AG09309 (cell line): ENCODE measurements at regions not wholly inside any gene's neighbourhood (a gene's known extent, or its start where the extent isn't known, plus 50 kb on each side); places are given as distances from the start of the nearest gene placed in this dataset.

Experiments used
- DNase-seq: peaks from one replicate; pipeline ENCODE4 v3.0.0-alpha.2; 2010; ENCODE audit warnings: low read depth
- H3K4me3 ChIP-seq: 2 replicates; pipeline ENCODE4 v1.5.1; 2011; ENCODE audit warnings: mild to moderate bottlenecking, low read depth, low read length, moderate library complexity; ENCODE audit not compliant: control insufficient read depth
- TF ChIP-seq, protein P1 (sequence below): IDR thresholded peaks from 2 replicates; pipeline ENCODE4 v1.5.1; 2011; ENCODE audit warnings: mild to moderate bottlenecking, low read depth, low read length, inconsistent platforms; ENCODE audit not compliant: insufficient read depth, control insufficient read depth; ENCODE audit errors: missing control alignments

DNA sequence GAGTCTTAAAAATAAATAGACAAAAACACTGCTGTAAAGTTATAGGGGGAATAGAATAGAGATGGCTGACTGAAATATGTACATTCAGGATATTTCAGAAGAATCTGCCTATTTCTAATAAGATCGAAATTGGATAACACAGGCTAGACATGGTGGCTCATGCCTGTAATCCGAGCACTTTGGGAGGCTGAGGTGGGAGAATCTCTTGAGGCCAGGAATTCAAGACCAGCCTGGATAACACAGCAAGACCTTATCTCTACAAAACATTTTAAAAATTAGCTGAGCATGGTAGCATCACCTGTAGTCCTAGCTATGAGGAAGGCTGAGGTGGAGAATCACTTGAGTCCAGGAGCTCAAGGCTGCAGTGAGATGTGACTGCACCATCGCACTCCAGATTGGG, 146.6 kb upstream of the CCDC150 start:
- H3K4me3 ChIP-seq: no peak overlapping the region
- TF ChIP-seq, protein P1, sequence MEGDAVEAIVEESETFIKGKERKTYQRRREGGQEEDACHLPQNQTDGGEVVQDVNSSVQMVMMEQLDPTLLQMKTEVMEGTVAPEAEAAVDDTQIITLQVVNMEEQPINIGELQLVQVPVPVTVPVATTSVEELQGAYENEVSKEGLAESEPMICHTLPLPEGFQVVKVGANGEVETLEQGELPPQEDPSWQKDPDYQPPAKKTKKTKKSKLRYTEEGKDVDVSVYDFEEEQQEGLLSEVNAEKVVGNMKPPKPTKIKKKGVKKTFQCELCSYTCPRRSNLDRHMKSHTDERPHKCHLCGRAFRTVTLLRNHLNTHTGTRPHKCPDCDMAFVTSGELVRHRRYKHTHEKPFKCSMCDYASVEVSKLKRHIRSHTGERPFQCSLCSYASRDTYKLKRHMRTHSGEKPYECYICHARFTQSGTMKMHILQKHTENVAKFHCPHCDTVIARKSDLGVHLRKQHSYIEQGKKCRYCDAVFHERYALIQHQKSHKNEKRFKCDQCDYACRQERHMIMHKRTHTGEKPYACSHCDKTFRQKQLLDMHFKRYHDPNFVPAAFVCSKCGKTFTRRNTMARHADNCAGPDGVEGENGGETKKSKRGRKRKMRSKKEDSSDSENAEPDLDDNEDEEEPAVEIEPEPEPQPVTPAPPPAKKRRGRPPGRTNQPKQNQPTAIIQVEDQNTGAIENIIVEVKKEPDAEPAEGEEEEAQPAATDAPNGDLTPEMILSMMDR: no peak
- DNase-seq: no peak

- TF ChIP-seq, protein P1: no peak
- no peak overlapping the region for H3K4me3 ChIP-seq
- no peak for DNase-seq
These were observed 140.6 kb upstream of the CCDC150 start for GRCh38 chr2:196498962-196499361.

- no peak overlapping the region for H3K4me3 ChIP-seq
- TF ChIP-seq, protein P1: no peak
- DNase-seq: no peak
These were observed 139.8 kb upstream of the CCDC150 start for GRCh38 chr2:196499686-196500085.

- DNase-seq: no peak
- TF ChIP-seq, protein P1: no peak
- H3K4me3 ChIP-seq: no peak overlapping the region
These were observed 138.7 kb upstream of the CCDC150 start for GRCh38 chr2:196500686-196501431.

DNA sequence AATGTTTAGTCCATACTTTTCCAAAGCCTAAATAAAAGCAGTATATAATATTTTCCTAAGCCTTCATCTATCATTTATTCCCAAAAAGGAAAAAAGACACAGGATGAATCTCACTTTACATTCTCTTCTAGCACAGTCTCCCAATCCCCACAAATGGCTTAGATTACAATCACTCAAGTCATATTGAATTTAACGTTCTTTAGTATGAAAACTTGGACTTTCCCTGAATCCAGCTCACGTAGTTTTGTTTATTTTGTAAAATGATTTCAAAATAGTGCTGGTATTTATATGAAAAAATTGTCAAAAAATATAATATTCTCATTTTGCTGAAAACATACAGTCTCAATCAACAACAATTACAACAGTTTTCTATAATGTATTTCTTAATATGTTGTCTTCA, 137.7 kb upstream of the CCDC150 start:
- no peak overlapping the region for H3K4me3 ChIP-seq
- TF ChIP-seq, protein P1: no peak
- no peak for DNase-seq

DNA sequence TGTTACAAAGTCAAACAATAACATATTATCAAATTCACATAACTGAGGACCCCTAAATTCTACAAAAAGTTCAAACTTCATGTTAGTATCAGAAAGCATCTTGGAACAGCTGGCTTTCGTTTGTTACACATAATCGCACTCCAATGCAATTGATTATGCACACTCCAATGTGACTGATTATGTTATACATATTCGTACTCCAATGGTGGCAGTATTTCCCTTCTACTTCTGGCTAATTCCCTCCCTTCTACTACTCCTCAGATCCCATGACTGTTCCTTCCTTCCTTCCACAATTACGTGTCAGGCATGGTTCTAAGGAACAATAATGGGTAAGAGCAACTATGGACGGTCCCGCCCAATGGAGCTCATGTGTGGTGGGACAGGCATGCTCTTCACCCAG, 137.1 kb upstream of the CCDC150 start:
- H3K4me3 ChIP-seq: no peak overlapping the region
- DNase-seq: no peak
- TF ChIP-seq, protein P1: no peak

DNA sequence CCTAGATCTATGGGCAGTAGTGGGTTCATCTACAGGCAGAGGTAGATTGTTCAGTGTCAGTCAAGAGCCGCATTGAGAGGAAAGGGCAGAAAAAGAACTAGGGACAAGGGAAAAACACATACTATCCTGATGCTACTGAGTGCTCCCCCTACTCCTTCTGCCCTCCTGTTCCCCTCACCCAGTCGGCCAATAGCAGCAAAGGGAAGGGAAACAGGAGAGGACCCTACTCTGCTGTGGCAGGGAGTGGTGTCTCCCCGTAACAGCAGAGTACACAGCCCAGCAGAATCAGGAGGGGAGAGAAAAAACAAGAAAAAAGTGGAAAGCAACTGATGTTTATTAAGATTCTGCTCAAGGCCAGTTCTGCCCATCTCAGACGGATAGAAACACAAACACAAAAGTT, 136.1 kb upstream of the CCDC150 start:
- TF ChIP-seq, protein P1: no peak
- no peak overlapping the region for H3K4me3 ChIP-seq
- no peak for DNase-seq
